WTC11 (cell line): ENCODE measurements at regions not wholly inside any gene's neighbourhood (a gene's known extent, or its start where the extent isn't known, plus 50 kb on each side); places are given as distances from the start of the nearest gene placed in this dataset.

Source experiments
- ATAC-seq: fragments of 200-7000 bp; cut with Tn5 transposase; 2 replicates; pipeline ENCODE4 v1.10.0; 2021; ENCODE audit warnings: mild to moderate bottlenecking, moderate library complexity
- CTCF ChIA-PET: fragments of 300-600 bp; sonication (Branson Sonifier 250); formaldehyde crosslinking; loops from one replicate; lab custom pipeline; 2021; ENCODE audit warnings: antibody characterized with exemption; lab: Charles Lee
- POLR2A ChIA-PET: fragments of 350-600 bp; sonication (Branson Sonifier 250); formaldehyde crosslinking; loops from one replicate; lab custom pipeline; 2021; ENCODE audit warnings: antibody characterized with exemption; lab: Charles Lee
- DNase-seq: peaks from one replicate; pipeline ENCODE4 v3.0.0; 2021; ENCODE audit warnings: low spot score
- H3K27ac Mint-ChIP-seq: 2 replicates; pipeline ENCODE4 v1.8.0; 2021; ENCODE audit warnings: mixed read lengths
- H3K27me3 Mint-ChIP-seq: 2 replicates; pipeline ENCODE4 v1.8.0; 2021; ENCODE audit warnings: low read depth, mild to moderate bottlenecking, moderate library complexity, mixed read lengths
- H3K36me3 Mint-ChIP-seq: 2 replicates; pipeline ENCODE4 v1.8.0; 2021; ENCODE audit warnings: mixed read lengths
- H3K4me1 Mint-ChIP-seq: 2 replicates; pipeline ENCODE4 v1.8.0; 2022; ENCODE audit warnings: mixed read lengths
- H3K4me3 Mint-ChIP-seq: 2 replicates; pipeline ENCODE4 v1.8.0; 2021; ENCODE audit warnings: mild to moderate bottlenecking, moderate library complexity, mixed read lengths
- H3K9me3 Mint-ChIP-seq: 2 replicates; pipeline ENCODE4 v1.8.0; 2021; ENCODE audit warnings: mixed read lengths
- ARID4B ChIP-seq: sonication (generic); formaldehyde crosslinking; IDR thresholded peaks from 2 replicates; pipeline ENCODE4 v1.8.0; 2023; ENCODE audit warnings: missing genetic modification reagents, mild to moderate bottlenecking, borderline replicate concordance
- ATF1 ChIP-seq: sonication (generic); formaldehyde crosslinking; IDR thresholded peaks from 2 replicates; pipeline ENCODE4 v1.8.1; 2023; ENCODE audit warnings: mild to moderate bottlenecking, moderate library complexity, missing genetic modification reagents
- ATF2 ChIP-seq: sonication (generic); formaldehyde crosslinking; IDR thresholded peaks from 2 replicates; pipeline ENCODE4 v1.8.1; 2022; ENCODE audit warnings: low read depth, missing genetic modification reagents, borderline replicate concordance
- MXD4 ChIP-seq: fragments of 250-450 bp; sonication (Bioruptor Pico); IDR thresholded peaks from 2 replicates; pipeline ENCODE4 v1.8.0; 2021; ENCODE audit warnings: mild to moderate bottlenecking, moderate library complexity, borderline replicate concordance
- NR1H2 ChIP-seq: sonication (generic); formaldehyde crosslinking; IDR thresholded peaks from 2 replicates; pipeline ENCODE4 v1.9.0; 2021; ENCODE audit warnings: mild to moderate bottlenecking, moderate library complexity, missing genetic modification reagents
- PRDM15 ChIP-seq: sonication (generic); formaldehyde crosslinking; IDR thresholded peaks from 2 replicates; pipeline ENCODE4 v1.8.0; 2022; ENCODE audit warnings: missing genetic modification reagents
- STAT6 ChIP-seq: sonication (generic); formaldehyde crosslinking; conservative IDR thresholded peaks from 2 replicates; pipeline ENCODE4 v1.8.1; 2023; ENCODE audit warnings: mild to moderate bottlenecking, low read depth, missing genetic modification reagents, moderate library complexity
- TEAD1 ChIP-seq: sonication (generic); formaldehyde crosslinking; IDR thresholded peaks from 2 replicates; pipeline ENCODE4 v1.8.0; 2022; ENCODE audit warnings: mild to moderate bottlenecking, missing genetic modification reagents
- ZNF317 ChIP-seq: sonication (generic); formaldehyde crosslinking; IDR thresholded peaks from 2 replicates; pipeline ENCODE4 v1.8.1; 2023; ENCODE audit warnings: low read depth, mild to moderate bottlenecking, moderate library complexity, missing genetic modification reagents, borderline replicate concordance
- ZNF671 ChIP-seq: fragments of 250-450 bp; sonication (Bioruptor Pico); IDR thresholded peaks from 2 replicates; pipeline ENCODE4 v1.8.0; 2021; ENCODE audit warnings: mild to moderate bottlenecking
- ZSCAN18 ChIP-seq: fragments of 250-450 bp; sonication (Bioruptor Pico); IDR thresholded peaks from 2 replicates; pipeline ENCODE4 v2.1.2; 2022; ENCODE audit warnings: mild to moderate bottlenecking, moderate library complexity

- TF ChIP-seq PRDM15 (CRISPR knock-in tag) (no peak), ZSCAN18 (CRISPR knock-in tag) (no peak), TEAD1 (CRISPR knock-in tag) (no peak), ATF2 (no peak), STAT6 (CRISPR knock-in tag) (no peak)
Measured at GRCh38 chr4:138428611-138429010, 186.5 kb upstream of the SLC7A11 start (continued).

- Mint-ChIP-seq H3K4me3 (no peak overlapping the region), H3K36me3 (no peaks in the 10 kb centered on the region), H3K4me1 (peaks cover 6% of the 10 kb centered on the region), H3K27me3 (no peaks in the 10 kb centered on the region), H3K27ac (no peak overlapping the region), H3K9me3 (peaks cover 11% of the 10 kb centered on the region)
- DNase-seq: no peak
- no peak for ATAC-seq
- TF ChIP-seq MXD4 (CRISPR knock-in tag) (no peak), ATF1 (CRISPR knock-in tag) (no peak), ARID4B (CRISPR knock-in tag) (no peak), ZNF671 (no peak), ZSCAN18 (CRISPR knock-in tag) (no peak), NR1H2 (no peak), ZNF317 (CRISPR knock-in tag) (no peak)
- ChIA-PET POLR2A (no interaction called here), CTCF (no interaction called here)
Measured at GRCh38 chr4:138426786-138427185, 184.6 kb upstream of the SLC7A11 start.
